HEK293 (cell line): ENCODE measurements at regions not wholly inside any gene's neighbourhood (a gene's known extent, or its start where the extent isn't known, plus 50 kb on each side); places are given as distances from the start of the nearest gene placed in this dataset.
A peak's percentile ranks its signal among the peaks of the same experiment; 100 is the strongest.

ENCODE experiments used
- CTCF ChIA-PET: fragments of 350-600 bp; formaldehyde crosslinking; extraction: SDS; loops from one replicate; lab custom pipeline; 2021; ENCODE audit warnings: antibody characterized with exemption; lab: Yijun Ruan, JAX
- POLR2A ChIA-PET: fragments of 300-600 bp; formaldehyde crosslinking; extraction: SDS; loops from one replicate; lab custom pipeline; 2020; ENCODE audit warnings: antibody characterized with exemption, inconsistent platforms; lab: Yijun Ruan, JAX
- H3K27ac ChIP-seq: fragments of 200-500 bp; sonication (Bioruptor generic); 2 replicates; pipeline ENCODE4 v1.5.1; 2014; ENCODE audit warnings: low read depth, low read length, control low read depth, inconsistent platforms; ENCODE audit errors: extremely low read depth
- H3K36me3 ChIP-seq, 2 experiments: fragments of 200-500 bp in 1 of 2; sonication (Bioruptor generic) in 1 of 2; 1 replicate in 1 of 2; 2 replicates in 1 of 2; pipeline ENCODE4 v1.5.1; 2014 to 2017; ENCODE audit warnings: inconsistent platforms in 2 of 2, low read length in 2 of 2; ENCODE audit not compliant: control insufficient read depth in 2 of 2, insufficient read depth in 1 of 2
- H3K4me1 ChIP-seq: fragments of 200-500 bp; sonication (Bioruptor generic); 2 replicates; pipeline ENCODE4 v1.5.1; 2014; ENCODE audit warnings: mild to moderate bottlenecking, low read length, inconsistent platforms; ENCODE audit not compliant: control insufficient read depth, insufficient read depth
- H3K4me3 ChIP-seq: 2 replicates; pipeline ENCODE4 v1.5.1; 2011; ENCODE audit warnings: low read depth, mild to moderate bottlenecking, control low read depth, low read length, moderate library complexity
- H3K9me3 ChIP-seq: fragments of 200-500 bp; sonication (Bioruptor generic); 2 replicates; pipeline ENCODE4 v1.5.1; 2014; ENCODE audit warnings: low read depth, low read length, inconsistent platforms; ENCODE audit not compliant: control insufficient read depth, insufficient read depth
- FEZF1 ChIP-seq: fragments of 450-650 bp; formaldehyde crosslinking; IDR thresholded peaks from 2 replicates; pipeline ENCODE4 v1.5.1; 2016; ENCODE audit warnings: missing biosample characterization, missing genetic modification characterization
- GLIS1 ChIP-seq: fragments of 450-650 bp; formaldehyde crosslinking; IDR thresholded peaks from 2 replicates; pipeline ENCODE4 v1.5.1; 2016; ENCODE audit warnings: missing biosample characterization, missing genetic modification characterization
- KLF1 ChIP-seq: fragments of 450-650 bp; formaldehyde crosslinking; IDR thresholded peaks from 2 replicates; pipeline ENCODE4 v1.5.1; 2016; ENCODE audit warnings: missing biosample characterization, missing genetic modification characterization
- KLF7 ChIP-seq: fragments of 450-650 bp; formaldehyde crosslinking; IDR thresholded peaks from 2 replicates; pipeline ENCODE4 v1.5.1; 2016; ENCODE audit warnings: missing biosample characterization, missing genetic modification characterization, borderline replicate concordance
- SCRT1 ChIP-seq: fragments of 450-650 bp; formaldehyde crosslinking; IDR thresholded peaks from 2 replicates; pipeline ENCODE4 v1.5.1; 2016; ENCODE audit warnings: missing biosample characterization, missing genetic modification characterization, borderline replicate concordance
- ZBTB48 ChIP-seq: fragments of 450-650 bp; formaldehyde crosslinking; IDR thresholded peaks from 2 replicates; pipeline ENCODE4 v1.5.1; 2016; ENCODE audit warnings: missing biosample characterization, missing genetic modification characterization
- ZFP69B ChIP-seq: fragments of 450-650 bp; formaldehyde crosslinking; IDR thresholded peaks from 2 replicates; pipeline ENCODE4 v1.5.1; 2016; ENCODE audit warnings: missing biosample characterization, missing genetic modification characterization
- ZNF155 ChIP-seq: fragments of 450-650 bp; formaldehyde crosslinking; IDR thresholded peaks from 2 replicates; pipeline ENCODE4 v1.5.1; 2016; ENCODE audit warnings: missing biosample characterization, missing genetic modification characterization
- ZNF2 ChIP-seq: fragments of 450-650 bp; formaldehyde crosslinking; IDR thresholded peaks from 2 replicates; pipeline ENCODE4 v1.5.1; 2016; ENCODE audit warnings: missing biosample characterization, missing genetic modification characterization
- ZNF37A ChIP-seq: fragments of 450-650 bp; IDR thresholded peaks from 2 replicates; pipeline ENCODE4 v1.5.1; 2018; ENCODE audit warnings: missing biosample characterization, missing genetic modification characterization
- ZNF426 ChIP-seq: fragments of 450-650 bp; formaldehyde crosslinking; IDR thresholded peaks from 2 replicates; pipeline ENCODE4 v1.5.1; 2017; ENCODE audit warnings: missing biosample characterization, missing genetic modification characterization, mild to moderate bottlenecking, inconsistent platforms, moderate library complexity
- ZNF473 ChIP-seq: fragments of 450-650 bp; formaldehyde crosslinking; IDR thresholded peaks from 2 replicates; pipeline ENCODE4 v1.5.1; 2017; ENCODE audit warnings: missing biosample characterization, missing genetic modification characterization
- ZNF501 ChIP-seq: fragments of 450-650 bp; formaldehyde crosslinking; IDR thresholded peaks from 2 replicates; pipeline ENCODE4 v1.5.1; 2016; ENCODE audit warnings: missing biosample characterization, missing genetic modification characterization
- ZNF510 ChIP-seq: fragments of 450-650 bp; formaldehyde crosslinking; IDR thresholded peaks from 2 replicates; pipeline ENCODE4 v1.5.1; 2018; ENCODE audit warnings: mild to moderate bottlenecking, missing genetic modification characterization, missing biosample characterization; ENCODE audit not compliant: insufficient replicate concordance
- ZNF677 ChIP-seq: fragments of 450-650 bp; IDR thresholded peaks from 2 replicates; pipeline ENCODE4 v1.5.0; 2018; ENCODE audit warnings: missing biosample characterization, mild to moderate bottlenecking, missing genetic modification characterization, moderate library complexity
- TF ChIP-seq, protein P1 (sequence below): fragments of 450-650 bp; formaldehyde crosslinking; conservative IDR thresholded peaks from 2 replicates; pipeline ENCODE4 v1.5.1; 2016; ENCODE audit warnings: low read depth, missing biosample characterization, missing genetic modification characterization
- TF ChIP-seq, protein P2 (sequence below): fragments of 450-650 bp; formaldehyde crosslinking; IDR thresholded peaks from 2 replicates; pipeline ENCODE4 v1.5.1; 2016; ENCODE audit warnings: missing biosample characterization, missing genetic modification characterization
- TF ChIP-seq, protein P3 (sequence below): fragments of 450-650 bp; formaldehyde crosslinking; IDR thresholded peaks from 2 replicates; pipeline ENCODE4 v1.5.1; 2016; ENCODE audit warnings: missing biosample characterization, missing genetic modification characterization
- TF ChIP-seq, protein P4 (sequence below): fragments of 450-650 bp; formaldehyde crosslinking; IDR thresholded peaks from 2 replicates; pipeline ENCODE4 v1.5.1; 2016; ENCODE audit warnings: missing biosample characterization, missing genetic modification characterization

DNA sequence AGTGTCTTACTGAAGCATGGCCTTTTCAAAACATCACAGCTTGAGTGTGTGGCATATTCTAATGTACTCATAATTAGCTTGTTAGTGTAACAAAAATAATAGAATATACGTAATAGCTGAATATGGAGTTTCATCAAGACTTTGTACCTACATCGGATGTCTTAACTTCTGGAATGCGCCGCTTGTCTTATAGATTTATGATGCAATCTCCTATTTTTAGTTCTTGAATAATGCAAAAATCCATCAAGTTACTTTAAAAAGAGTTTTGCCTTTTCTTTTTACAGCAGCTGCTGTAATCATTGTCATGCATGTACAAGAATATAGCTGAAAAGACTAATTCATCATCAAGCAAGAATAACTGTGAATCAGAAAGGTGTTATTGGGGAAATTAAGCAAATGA is 140.7 kb upstream of the SCN7A start:
- CTCF ChIA-PET: interaction anchor here (0.9 kb wide), 1 partner anchor 13 kb away, joined by 3 read pairs; no protein-coding TSS in a partner anchor
- no peaks in the 10 kb centered on the region for H3K9me3 ChIP-seq
- no peak overlapping the region for H3K4me3 ChIP-seq
- POLR2A ChIA-PET: no interaction called here
- no peaks in the 10 kb centered on the region for H3K36me3 ChIP-seq
- peaks cover 3% of the 10 kb centered on the region; the same call in 1 of the 2 replicates for H3K4me1 ChIP-seq
- no peak for TF ChIP-seq ZNF2 (tag by site-specific recombination)
- no peak for TF ChIP-seq ZNF37A (tag by site-specific recombination)
- no peak for TF ChIP-seq ZNF426
- TF ChIP-seq, protein P1, sequence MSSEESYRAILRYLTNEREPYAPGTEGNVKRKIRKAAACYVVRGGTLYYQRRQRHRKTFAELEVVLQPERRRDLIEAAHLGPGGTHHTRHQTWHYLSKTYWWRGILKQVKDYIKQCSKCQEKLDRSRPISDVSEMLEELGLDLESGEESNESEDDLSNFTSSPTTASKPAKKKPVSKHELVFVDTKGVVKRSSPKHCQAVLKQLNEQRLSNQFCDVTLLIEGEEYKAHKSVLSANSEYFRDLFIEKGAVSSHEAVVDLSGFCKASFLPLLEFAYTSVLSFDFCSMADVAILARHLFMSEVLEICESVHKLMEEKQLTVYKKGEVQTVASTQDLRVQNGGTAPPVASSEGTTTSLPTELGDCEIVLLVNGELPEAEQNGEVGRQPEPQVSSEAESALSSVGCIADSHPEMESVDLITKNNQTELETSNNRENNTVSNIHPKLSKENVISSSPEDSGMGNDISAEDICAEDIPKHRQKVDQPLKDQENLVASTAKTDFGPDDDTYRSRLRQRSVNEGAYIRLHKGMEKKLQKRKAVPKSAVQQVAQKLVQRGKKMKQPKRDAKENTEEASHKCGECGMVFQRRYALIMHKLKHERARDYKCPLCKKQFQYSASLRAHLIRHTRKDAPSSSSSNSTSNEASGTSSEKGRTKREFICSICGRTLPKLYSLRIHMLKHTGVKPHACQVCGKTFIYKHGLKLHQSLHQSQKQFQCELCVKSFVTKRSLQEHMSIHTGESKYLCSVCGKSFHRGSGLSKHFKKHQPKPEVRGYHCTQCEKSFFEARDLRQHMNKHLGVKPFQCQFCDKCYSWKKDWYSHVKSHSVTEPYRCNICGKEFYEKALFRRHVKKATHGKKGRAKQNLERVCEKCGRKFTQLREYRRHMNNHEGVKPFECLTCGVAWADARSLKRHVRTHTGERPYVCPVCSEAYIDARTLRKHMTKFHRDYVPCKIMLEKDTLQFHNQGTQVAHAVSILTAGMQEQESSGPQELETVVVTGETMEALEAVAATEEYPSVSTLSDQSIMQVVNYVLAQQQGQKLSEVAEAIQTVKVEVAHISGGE (tag by site-specific recombination): no peak
- no peak for TF ChIP-seq KLF7 (tag by site-specific recombination)
- no peak for TF ChIP-seq ZNF501 (tag by site-specific recombination)
- TF ChIP-seq SCRT1 (tag by site-specific recombination): no peak
- TF ChIP-seq ZNF510 (tag by site-specific recombination): no peak
- TF ChIP-seq ZNF155 (tag by site-specific recombination): no peak
- no peak for TF ChIP-seq FEZF1
- no peak overlapping the region for H3K27ac ChIP-seq

DNA sequence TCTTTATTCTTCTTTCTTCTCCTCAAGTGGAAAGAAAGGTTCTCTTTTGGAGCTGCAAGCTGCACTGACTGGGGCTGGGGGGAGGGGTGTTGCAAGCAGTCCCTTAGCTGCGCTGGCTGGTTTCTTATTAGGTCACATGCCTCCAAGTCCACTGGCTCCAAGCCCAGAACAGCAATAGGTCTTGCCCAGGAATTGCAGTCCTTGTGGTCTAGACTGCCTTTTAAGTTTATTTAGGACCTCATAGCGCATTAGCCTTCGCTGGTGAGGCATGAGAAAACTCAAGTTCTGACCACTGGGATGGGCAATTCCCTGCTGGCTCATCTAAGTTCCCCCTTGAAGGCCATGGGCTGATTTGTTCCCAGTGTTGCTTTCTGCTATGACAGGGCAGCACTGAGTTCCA is 138.6 kb upstream of the SCN7A start:
- TF ChIP-seq GLIS1: peak; percentile 14; the same call in 1 of the 2 replicates
- TF ChIP-seq ZBTB48 (tag by site-specific recombination): peak; percentile 45; the same call in 1 of the 2 replicates
- no peak for TF ChIP-seq ZNF473 (tag by site-specific recombination)
- no peak for TF ChIP-seq ZFP69B (tag by site-specific recombination)
- TF ChIP-seq, protein P2, sequence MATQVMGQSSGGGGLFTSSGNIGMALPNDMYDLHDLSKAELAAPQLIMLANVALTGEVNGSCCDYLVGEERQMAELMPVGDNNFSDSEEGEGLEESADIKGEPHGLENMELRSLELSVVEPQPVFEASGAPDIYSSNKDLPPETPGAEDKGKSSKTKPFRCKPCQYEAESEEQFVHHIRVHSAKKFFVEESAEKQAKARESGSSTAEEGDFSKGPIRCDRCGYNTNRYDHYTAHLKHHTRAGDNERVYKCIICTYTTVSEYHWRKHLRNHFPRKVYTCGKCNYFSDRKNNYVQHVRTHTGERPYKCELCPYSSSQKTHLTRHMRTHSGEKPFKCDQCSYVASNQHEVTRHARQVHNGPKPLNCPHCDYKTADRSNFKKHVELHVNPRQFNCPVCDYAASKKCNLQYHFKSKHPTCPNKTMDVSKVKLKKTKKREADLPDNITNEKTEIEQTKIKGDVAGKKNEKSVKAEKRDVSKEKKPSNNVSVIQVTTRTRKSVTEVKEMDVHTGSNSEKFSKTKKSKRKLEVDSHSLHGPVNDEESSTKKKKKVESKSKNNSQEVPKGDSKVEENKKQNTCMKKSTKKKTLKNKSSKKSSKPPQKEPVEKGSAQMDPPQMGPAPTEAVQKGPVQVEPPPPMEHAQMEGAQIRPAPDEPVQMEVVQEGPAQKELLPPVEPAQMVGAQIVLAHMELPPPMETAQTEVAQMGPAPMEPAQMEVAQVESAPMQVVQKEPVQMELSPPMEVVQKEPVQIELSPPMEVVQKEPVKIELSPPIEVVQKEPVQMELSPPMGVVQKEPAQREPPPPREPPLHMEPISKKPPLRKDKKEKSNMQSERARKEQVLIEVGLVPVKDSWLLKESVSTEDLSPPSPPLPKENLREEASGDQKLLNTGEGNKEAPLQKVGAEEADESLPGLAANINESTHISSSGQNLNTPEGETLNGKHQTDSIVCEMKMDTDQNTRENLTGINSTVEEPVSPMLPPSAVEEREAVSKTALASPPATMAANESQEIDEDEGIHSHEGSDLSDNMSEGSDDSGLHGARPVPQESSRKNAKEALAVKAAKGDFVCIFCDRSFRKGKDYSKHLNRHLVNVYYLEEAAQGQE (tag by site-specific recombination): no peak
- TF ChIP-seq KLF1 (tag by site-specific recombination): no peak
- TF ChIP-seq ZNF677 (tag by site-specific recombination): no peak
- TF ChIP-seq, protein P3, sequence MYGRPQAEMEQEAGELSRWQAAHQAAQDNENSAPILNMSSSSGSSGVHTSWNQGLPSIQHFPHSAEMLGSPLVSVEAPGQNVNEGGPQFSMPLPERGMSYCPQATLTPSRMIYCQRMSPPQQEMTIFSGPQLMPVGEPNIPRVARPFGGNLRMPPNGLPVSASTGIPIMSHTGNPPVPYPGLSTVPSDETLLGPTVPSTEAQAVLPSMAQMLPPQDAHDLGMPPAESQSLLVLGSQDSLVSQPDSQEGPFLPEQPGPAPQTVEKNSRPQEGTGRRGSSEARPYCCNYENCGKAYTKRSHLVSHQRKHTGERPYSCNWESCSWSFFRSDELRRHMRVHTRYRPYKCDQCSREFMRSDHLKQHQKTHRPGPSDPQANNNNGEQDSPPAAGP (tag by site-specific recombination): no peak
- TF ChIP-seq, protein P4, sequence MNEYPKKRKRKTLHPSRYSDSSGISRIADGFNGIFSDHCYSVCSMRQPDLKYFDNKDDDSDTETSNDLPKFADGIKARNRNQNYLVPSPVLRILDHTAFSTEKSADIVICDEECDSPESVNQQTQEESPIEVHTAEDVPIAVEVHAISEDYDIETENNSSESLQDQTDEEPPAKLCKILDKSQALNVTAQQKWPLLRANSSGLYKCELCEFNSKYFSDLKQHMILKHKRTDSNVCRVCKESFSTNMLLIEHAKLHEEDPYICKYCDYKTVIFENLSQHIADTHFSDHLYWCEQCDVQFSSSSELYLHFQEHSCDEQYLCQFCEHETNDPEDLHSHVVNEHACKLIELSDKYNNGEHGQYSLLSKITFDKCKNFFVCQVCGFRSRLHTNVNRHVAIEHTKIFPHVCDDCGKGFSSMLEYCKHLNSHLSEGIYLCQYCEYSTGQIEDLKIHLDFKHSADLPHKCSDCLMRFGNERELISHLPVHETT (tag by site-specific recombination): no peak
- POLR2A ChIA-PET: no interaction called here
- Histone ChIP-seq H3K36me3 (no peaks in the 10 kb centered on the region), H3K4me3 (no peak overlapping the region), H3K27ac (no peak overlapping the region), H3K4me1 (peaks cover 3% of the 10 kb centered on the region; the same call in 1 of the 2 replicates), H3K9me3 (no peaks in the 10 kb centered on the region)
- CTCF ChIA-PET: no interaction called here
